Cardiac septum (tissue), 1 donor: ENCODE measurements at regions not wholly inside any gene's neighbourhood (a gene's known extent, or its start where the extent isn't known, plus 50 kb on each side); places are given as distances from the start of the nearest gene placed in this dataset.
"Not testable (repeated sequence)": the region's sequence is repeated elsewhere in the genome, so short reads cannot be mapped to it uniquely, and the experiment has no call there.

Source experiments
- DNase-seq: peaks from one replicate; pipeline ENCODE4 v3.0.0-alpha.2; 2020; ENCODE audit warnings: low spot score
- intact Hi-C: fragments of 100-400 bp; cut with DNase I; formaldehyde crosslinking; loops from one replicate; pipeline ENCODE4 v1.14.0; 2022
- donor health status: DM: no; HTN: no; CAD: no.

DNA sequence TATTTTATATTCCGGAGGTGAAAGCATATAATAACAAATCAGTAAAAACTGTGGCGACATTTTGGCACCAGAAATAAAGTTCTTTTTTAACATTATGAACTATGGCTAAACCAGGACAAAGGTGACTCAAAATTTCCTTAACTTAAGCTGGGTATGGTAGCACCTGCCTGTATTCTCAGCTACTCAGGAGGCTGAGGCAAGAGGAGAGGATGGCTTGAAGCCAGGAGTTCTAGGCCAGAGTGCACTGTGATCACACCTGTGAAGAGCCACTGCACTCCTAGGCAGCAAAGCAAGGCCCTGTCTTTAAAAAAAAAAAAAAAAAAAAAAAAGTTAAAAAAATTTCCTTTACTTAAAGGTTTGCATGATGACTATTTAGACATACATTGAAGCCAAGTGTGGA, 63.0 kb upstream of the KIF2A start:
- DNase-seq, intact Hi-C loops: not testable (repeated sequence)

DNA sequence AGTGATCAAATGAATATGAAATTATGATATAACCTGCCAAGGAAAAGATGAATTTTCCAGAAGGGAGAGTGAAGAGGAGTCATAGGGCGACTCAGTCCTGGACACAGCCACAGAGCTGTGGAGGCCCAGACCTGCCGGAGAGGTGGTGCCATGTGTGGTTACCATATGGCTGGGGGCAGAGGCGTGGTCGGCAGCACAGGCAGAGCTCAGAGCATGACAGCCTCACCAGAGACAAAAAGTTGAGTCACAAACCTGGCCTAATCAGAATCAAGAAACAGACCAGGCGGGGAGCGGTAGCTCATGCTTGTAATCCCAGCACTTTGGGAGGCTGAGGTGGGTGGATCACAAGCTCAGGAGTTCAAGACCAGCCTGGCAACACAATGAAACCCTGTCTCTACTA, 57.8 kb upstream of the KIF2A start:
- intact Hi-C loops, DNase-seq: not testable (repeated sequence)

DNA sequence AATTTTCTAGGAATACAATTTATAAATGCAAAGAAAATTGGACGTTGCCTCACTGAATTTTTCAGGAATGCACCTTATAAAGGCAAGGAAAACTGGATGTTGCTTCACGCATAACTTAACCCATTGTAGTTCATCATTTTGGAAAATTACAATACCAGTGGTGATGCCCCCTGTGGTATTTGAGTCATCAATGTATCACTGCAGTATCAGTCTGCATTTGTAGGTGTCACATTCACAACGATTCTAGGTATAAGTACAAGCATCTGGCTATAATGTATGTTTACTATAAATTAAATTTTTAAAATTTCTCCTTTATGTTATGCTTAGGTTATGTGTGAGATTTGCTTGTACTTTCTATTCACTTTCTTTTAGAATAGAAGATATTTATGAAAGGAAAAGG, 55.9 kb upstream of the KIF2A start:
- intact Hi-C loops, DNase-seq: not testable (repeated sequence)

DNA sequence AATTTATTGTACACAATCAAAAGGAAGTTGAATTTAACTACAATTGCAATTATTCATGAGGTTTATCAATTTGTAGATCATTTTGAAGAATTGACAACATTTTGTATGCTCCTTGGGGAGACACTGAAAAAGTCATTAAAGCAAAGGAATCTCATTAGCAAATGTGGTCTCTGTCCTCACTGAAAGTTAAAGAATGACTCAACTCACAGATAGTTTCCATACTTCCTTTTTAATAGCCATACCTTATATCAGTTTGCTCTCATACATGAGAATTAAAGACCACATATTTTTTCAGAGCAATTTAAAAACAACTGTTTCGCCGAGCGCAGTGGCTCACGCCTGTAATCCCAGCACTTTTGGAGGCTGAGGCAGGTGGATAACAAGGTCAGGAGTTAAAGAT, 55.1 kb upstream of the KIF2A start:
- DNase-seq, intact Hi-C loops: not testable (repeated sequence)

DNA sequence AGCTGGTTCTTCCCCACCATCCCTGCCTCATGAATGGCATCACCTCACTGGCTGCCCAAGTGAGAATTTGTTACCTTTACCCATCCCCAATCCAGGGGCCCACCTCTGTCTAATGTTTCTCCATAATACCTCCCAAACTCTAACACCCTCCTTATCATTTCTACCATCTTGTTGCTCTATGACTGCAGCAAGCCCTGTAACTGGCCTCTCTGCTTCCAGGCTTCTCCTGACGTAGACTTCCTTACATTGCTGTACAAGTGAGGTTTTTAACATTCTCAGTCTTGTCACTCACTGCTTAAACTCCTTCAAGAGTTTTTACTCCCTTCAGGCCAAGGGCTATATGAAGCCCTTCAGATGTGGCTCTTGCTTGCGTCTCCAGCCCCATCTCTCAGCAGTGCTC, 53.5 kb upstream of the KIF2A start:
- DNase-seq, intact Hi-C loops: not testable (repeated sequence)

DNA sequence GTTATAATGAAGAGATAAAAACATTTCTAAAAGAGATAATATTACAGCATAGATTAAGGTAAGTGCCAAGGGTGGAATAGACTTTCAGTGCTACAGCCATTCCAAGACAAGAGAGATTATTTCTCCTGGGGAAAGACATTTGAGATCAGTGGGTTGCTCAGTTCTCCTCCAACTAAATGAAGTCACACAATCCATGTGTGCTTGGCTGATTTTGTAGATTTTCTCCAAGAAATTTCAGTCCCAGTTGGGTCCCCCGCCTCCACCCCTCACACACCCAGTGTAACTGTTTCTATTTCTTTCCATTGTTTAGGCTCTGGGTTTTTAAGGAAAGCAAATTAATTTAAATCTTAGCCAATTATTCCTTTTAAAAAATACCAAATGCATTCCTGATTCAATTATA, 50.5 kb upstream of the KIF2A start:
- DNase-seq: not testable (repeated sequence)

DNA sequence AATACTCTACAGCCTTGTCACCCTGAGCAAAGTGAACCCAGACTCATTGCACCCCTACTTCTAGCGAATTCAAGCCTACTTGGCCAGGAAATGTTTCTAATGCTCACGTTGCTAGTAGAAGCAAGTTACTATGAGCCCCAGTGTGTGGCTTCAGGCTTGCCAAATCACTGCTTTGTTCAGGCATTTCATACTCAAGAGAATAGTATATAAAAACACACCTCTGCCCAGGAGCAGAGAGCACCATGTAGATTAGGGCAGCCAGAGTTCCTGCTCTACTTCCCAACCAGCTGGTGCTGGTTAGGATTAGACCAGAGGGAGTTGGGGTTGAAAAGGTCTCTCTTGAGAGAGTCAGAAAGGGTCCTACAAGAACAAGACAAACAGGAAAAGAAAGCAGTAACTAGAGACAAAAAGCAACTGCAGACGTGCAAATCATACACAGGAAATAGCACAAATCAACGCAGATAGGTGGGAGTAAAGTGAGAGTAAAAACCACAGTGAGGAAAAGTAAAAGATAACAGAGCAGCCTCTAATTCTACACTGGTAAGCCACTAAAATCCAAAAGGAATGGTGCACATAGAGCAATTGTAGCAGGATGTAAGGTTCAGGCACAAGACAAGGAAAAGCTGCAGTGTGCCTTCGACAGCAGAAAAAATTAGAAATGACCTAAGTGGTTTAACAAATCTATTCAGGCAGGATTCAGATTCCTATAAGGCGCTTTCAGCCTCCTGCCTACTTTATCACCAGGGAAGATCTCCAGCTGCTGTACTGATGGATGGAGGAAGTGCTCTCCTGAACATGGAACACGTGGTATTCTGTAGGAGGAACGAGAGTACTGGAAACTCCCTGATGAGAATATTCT, 49.6 kb upstream of the KIF2A start:
- intact Hi-C loops: no loop called here
- DNase-seq: no peak

More for the DNA sequence above, 50.5 kb upstream of the KIF2A start:
- intact Hi-C loops: not testable (repeated sequence)
